ENCODE measurements at regions not wholly inside any gene's neighbourhood (a gene's known extent, or its start where the extent isn't known, plus 50 kb on each side); places are given as distances from the start of the nearest gene placed in this dataset.

GRCh38 chrX:100477467-100477866 is 67.4 kb upstream of the PCDH19 start:
- Histone ChIP-seq H3K9ac (ENCODE audit: low read length) (no peak overlapping the region), H3K9me3 (ENCODE audit: insufficient read depth, low read length) (no peaks in the 10 kb centered on the region), H2AFZ (ENCODE audit: low read depth, low read length) (no peak overlapping the region), H3K79me2 (ENCODE audit: low read length) (no peaks in the 10 kb centered on the region), H3K27ac (ENCODE audit: low read length) (no peak overlapping the region), H3K4me3 (ENCODE audit: low read length) (no peak overlapping the region), H3K27me3 (ENCODE audit: low read depth, low read length) (no peaks in the 10 kb centered on the region), H4K20me1 (ENCODE audit: insufficient read depth, low read length) (no peaks in the 10 kb centered on the region), H3K4me1 (ENCODE audit: low read length) (no peaks in the 10 kb centered on the region), H3K36me3 (replicated peaks; ENCODE audit: low read depth, low read length) (no peaks in the 10 kb centered on the region), H3K4me2 (ENCODE audit: low read length) (no peak overlapping the region)
- no peak for TF ChIP-seq CTCF (IDR thresholded peaks at IDR 0.05; ENCODE audit: low read depth, low read length)
- no peak for TF ChIP-seq EZH2phosphoT487 (IDR thresholded peaks at IDR 0.05; ENCODE audit: low read depth)

All from OCI-LY3 (cell line).